ENCODE measurements at regions not wholly inside any gene's neighbourhood (a gene's known extent, or its start where the extent isn't known, plus 50 kb on each side); places are given as distances from the start of the nearest gene placed in this dataset.

- TF ChIP-seq CEBPZ (IDR thresholded peaks at IDR 0.05; ENCODE audit: low read length) (no peak), ZNF792 (CRISPR knock-in tag; IDR thresholded peaks at IDR 0.05) (no peak), ZNF350 (CRISPR knock-in tag; IDR thresholded peaks at IDR 0.05; ENCODE audit: borderline replicate concordance, low read depth) (no peak), SNAI1 (CRISPR knock-in tag; IDR thresholded peaks at IDR 0.05; ENCODE audit: borderline replicate concordance) (no peak), ISX (CRISPR knock-in tag; conservative IDR thresholded peaks at IDR 0.05) (no peak), ZFP36 (IDR thresholded peaks at IDR 0.05; ENCODE audit: borderline replicate concordance, low read depth, low read length, partially characterized antibody) (no peak)
Observed at GRCh38 chr13:37390735-37391134, 207.8 kb downstream of the POSTN start (continued).

- no peaks in the 10 kb centered on the region for H3K79me2 ChIP-seq (ENCODE audit: insufficient read depth, low read length)
- intact Hi-C loops (cut with micrococcal nuclease; ENCODE audit: unreplicated experiment) = no loop called here
- no peak for TF ChIP-seq SP2 (CRISPR knock-in tag; IDR thresholded peaks at IDR 0.05)
- no peak for TF ChIP-seq MAZ (IDR thresholded peaks at IDR 0.05; ENCODE audit: borderline replicate concordance, low read depth, low read length)
- no peak for TF ChIP-seq MAZ (CRISPR knock-in tag; IDR thresholded peaks at IDR 0.05; ENCODE audit: low read depth)
- no peak for TF ChIP-seq ZNF800 (CRISPR knock-in tag; IDR thresholded peaks at IDR 0.05)
- no peak for TF ChIP-seq TARDBP (CRISPR knock-in tag; IDR thresholded peaks at IDR 0.05)
- no peak for TF ChIP-seq ATM (IDR thresholded peaks at IDR 0.05; ENCODE audit: borderline replicate concordance)
- no peak for TF ChIP-seq ZNF557 (CRISPR knock-in tag; IDR thresholded peaks at IDR 0.05)
- no peak for TF ChIP-seq GATAD2A (CRISPR knock-in tag; IDR thresholded peaks at IDR 0.05)
- TF ChIP-seq ZNF460 (CRISPR knock-in tag; IDR thresholded peaks at IDR 0.05; ENCODE audit: borderline replicate concordance) = no peak
- TF ChIP-seq SNRNP70 (IDR thresholded peaks at IDR 0.05; ENCODE audit: low read depth, low read length) = no peak
- TF ChIP-seq HMGXB4 (CRISPR knock-in tag; IDR thresholded peaks at IDR 0.05; ENCODE audit: borderline replicate concordance in 1 of 2, low read depth in 1 of 2) = no peak
Observed at GRCh38 chr13:37385956-37386670, 212.5 kb downstream of the POSTN start.

More at GRCh38 chr13:37385956-37386670, 212.5 kb downstream of the POSTN start:
- Histone ChIP-seq H3K27me3 (ENCODE audit: control insufficient read depth in 1 of 2, insufficient read depth in 2 of 2, low read length in 2 of 2) (no peaks in the 10 kb centered on the region), H3K4me1 (ENCODE audit: insufficient read depth, low read length) (no peaks in the 10 kb centered on the region), H4K20me1 (ENCODE audit: insufficient read depth, low read length) (no peaks in the 10 kb centered on the region), H3K9ac (ENCODE audit: insufficient read depth, low read depth, low read length) (no peak overlapping the region), H2AFZ (ENCODE audit: low read length) (no peak overlapping the region), H3K9me3 (ENCODE audit: low read length) (no peaks in the 10 kb centered on the region), H3K27ac (ENCODE audit: extremely low read length, insufficient read depth, low read length) (no peak overlapping the region), H3K36me3 (replicated peaks in 1 of 2; ENCODE audit: control insufficient read depth in 1 of 2, insufficient read depth in 2 of 2, low read length in 2 of 2) (no peaks in the 10 kb centered on the region), H3K4me2 (ENCODE audit: low read depth, low read length) (no peak overlapping the region), H3K4me3 (replicated peaks in 1 of 3; ENCODE audit: insufficient read depth in 1 of 3, low read depth in 2 of 3, low read length in 3 of 3) (no peak overlapping the region)
- ChIA-PET POLR2A (no interaction called here), CTCF (ENCODE audit: low intra/inter-chr PET ratio, low total read pairs) (no interaction called here)
- in situ Hi-C loops (cut with HindIII; ENCODE audit: extremely low pct_ligation_motif_present, low pct_unique_long_range_greater_than_20kb) = no loop called here
- 3% methylated on average over 2 of the region's 2 CpGs for WGBS (ENCODE audit: low lambda C conversion rate)
- no peak for DNase-seq (ENCODE audit: low spot score)
- no peak for FAIRE-seq
- no peak for ATAC-seq
- BruUV-seq (replicated peaks) = no TSS peak

Measured in HepG2 (cell line).